Right lobe of liver (tissue), 6 donors: ENCODE measurements at regions not wholly inside any gene's neighbourhood (a gene's known extent, or its start where the extent isn't known, plus 50 kb on each side); places are given as distances from the start of the nearest gene placed in this dataset.

ENCODE experiments used
- ATAC-seq, 4 donors: fragments of 200-7000 bp; cut with Tn5 transposase; one replicate each; pipeline ENCODE4 v1.9.1; 2020; ENCODE audit warnings: mild to moderate bottlenecking in 4 of 4, moderate library complexity in 4 of 4
- DNase-seq, 3 donors: peaks; one replicate each; pipeline ENCODE4 v3.0.0-alpha.2; 2020
- H3K27ac ChIP-seq, 3 donors: fragments of 200-600 bp; one replicate each; pipeline ENCODE4 v1.8.0; 2022
- H3K27me3 ChIP-seq, 2 donors: fragments of 200-600 bp; one replicate each; pipeline ENCODE4 v1.8.0; 2022
- H3K36me3 ChIP-seq, 4 donors: fragments of 200-600 bp; sonication (generic) in 1 of 4; one replicate each; pipeline versions ENCODE4 v1.5.1 to v1.8.0; 2017 to 2022; ENCODE audit warnings: control low read depth in 1 of 4
- H3K4me1 ChIP-seq, 4 donors: fragments of 200-600 bp; sonication (generic) in 1 of 4; one replicate each; pipeline versions ENCODE4 v1.5.1 to v1.8.0; 2017 to 2022; ENCODE audit warnings: control low read depth in 1 of 4
- H3K4me3 ChIP-seq, 3 donors: fragments of 200-600 bp; one replicate each; pipeline ENCODE4 v1.8.0; 2022
- H3K9me3 ChIP-seq, 4 donors: fragments of 200-600 bp; sonication (generic) in 1 of 4; one replicate each; pipeline versions ENCODE4 v1.5.1 to v1.8.0; 2017 to 2022; ENCODE audit warnings: control low read depth in 1 of 4
- CTCF ChIP-seq, 4 donors: fragments of 200-600 bp in 3 of 4; fragments of 450-650 bp in 1 of 4; IDR thresholded peaks; one replicate each; pipeline versions ENCODE4 v1.5.1 to v1.8.0; 2016 to 2022; ENCODE audit warnings: antibody characterized with exemption in 4 of 4, mild to moderate bottlenecking in 2 of 4
- POLR2A ChIP-seq: fragments of 450-650 bp; IDR thresholded peaks from one replicate; pipeline ENCODE4 v1.6.1; 2017; ENCODE audit warnings: antibody characterized with exemption, mild to moderate bottlenecking
- WGBS: methylation state at CpG from one replicate; pipeline ENCODE4 v1.1.6; 2018; ENCODE audit warnings: low coverage, low lambda C conversion rate; ENCODE audit not compliant: insufficient coverage; ENCODE audit errors: missing lambda C conversion rate; 5-methylcytosine and 5-hydroxymethylcytosine counted together
- intact Hi-C, 2 donors: fragments of 100-400 bp; cut with DNase I; formaldehyde crosslinking; loops; one replicate each; pipeline versions ENCODE4 v1.11.2 to v1.14.1; 2022
- donor health status: DM: no; HTN: yes; CAD: no.
- donor health status: DM: no; HTN: no; CAD: no.
- donor health status: DM: no; HTN: no; CAD: no.
- donor health status: DM: no; HTN: yes; CAD: no.
- donor health status: DM: no; HTN: yes; CAD: no.

DNA sequence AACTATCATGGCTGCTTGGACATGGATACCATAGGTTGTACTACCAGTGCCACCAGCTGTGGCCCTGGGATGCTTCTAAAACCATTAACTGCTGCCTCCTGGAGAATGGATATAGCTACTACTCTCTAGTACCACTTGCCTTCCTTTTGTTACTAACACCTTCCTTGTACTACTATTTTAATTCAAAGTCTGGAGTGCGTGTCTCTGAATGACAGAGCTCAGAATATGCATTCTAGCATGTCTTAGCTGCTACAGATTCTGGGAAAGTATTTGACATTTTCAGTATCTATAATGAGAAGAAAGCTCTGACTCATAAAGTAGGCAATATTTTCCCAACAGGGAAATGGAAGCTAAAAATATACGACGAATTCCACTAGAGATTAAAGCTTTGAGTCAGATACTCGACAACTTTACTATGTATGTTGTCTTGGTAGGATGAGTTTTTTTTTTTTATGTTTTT, 112.3 kb downstream of the PFDN4 start:
- 62% methylated on average over 4 of the region's 4 CpGs for WGBS

GRCh38 chr20:54321352-54322087, 113.6 kb downstream of the PFDN4 start:
- Histone ChIP-seq H3K36me3 (no peaks in the 10 kb centered on the region), H3K9me3 (no peaks in the 10 kb centered on the region), H3K4me3 (no peak overlapping the region), H3K27me3 (no peaks in the 10 kb centered on the region), H3K4me1 (no peaks in the 10 kb centered on the region), H3K27ac (no peak overlapping the region)
- intact Hi-C loops = no loop called here
- TF ChIP-seq CTCF (IDR thresholded peaks at IDR 0.05) (no peak), POLR2A (no peak)
- DNase-seq (no peak), ATAC-seq (no peak)
- 54% methylated on average over 3 of the region's 3 CpGs for WGBS

More for the DNA sequence above, 112.3 kb downstream of the PFDN4 start:
- no peak for DNase-seq
- no peak overlapping the region for H3K4me3 ChIP-seq
- no peak for ATAC-seq
- no peaks in the 10 kb centered on the region for H3K4me1 ChIP-seq
- H3K36me3 ChIP-seq = no peaks in the 10 kb centered on the region
- no peak overlapping the region for H3K27ac ChIP-seq
- H3K27me3 ChIP-seq = no peaks in the 10 kb centered on the region
- intact Hi-C loops = no loop called here
- H3K9me3 ChIP-seq = no peaks in the 10 kb centered on the region
- TF ChIP-seq POLR2A (no peak), CTCF (IDR thresholded peaks at IDR 0.05) (no peak)

DNA sequence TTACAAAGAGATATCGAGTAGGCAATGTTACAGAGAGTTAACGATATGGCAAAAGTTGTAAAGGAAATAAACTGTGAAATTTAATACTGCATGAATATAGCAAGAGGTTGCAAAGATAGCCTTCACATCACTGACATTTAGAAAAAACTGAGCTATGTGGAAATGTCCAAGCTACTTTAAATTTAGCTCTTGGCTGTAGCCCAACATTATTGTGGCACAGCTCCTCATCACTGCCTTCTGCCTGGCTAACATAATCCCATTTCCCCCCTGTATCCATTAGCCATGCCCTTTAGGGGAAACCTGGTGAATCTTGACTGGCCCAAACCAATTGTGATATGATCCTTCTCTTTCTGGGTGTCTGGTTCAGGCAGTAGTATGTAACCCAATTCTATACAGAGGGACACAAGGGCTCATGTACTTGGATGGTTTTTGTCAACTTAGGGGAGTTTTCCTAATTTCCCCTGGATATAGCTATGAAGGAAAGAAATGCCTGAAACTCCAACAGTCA, 115.4 kb downstream of the PFDN4 start:
- no peak for DNase-seq
- Histone ChIP-seq H3K4me3 (no peak overlapping the region), H3K9me3 (no peaks in the 10 kb centered on the region), H3K27ac (no peak overlapping the region), H3K36me3 (no peaks in the 10 kb centered on the region), H3K27me3 (no peaks in the 10 kb centered on the region), H3K4me1 (no peaks in the 10 kb centered on the region)
- ATAC-seq = no peak
- 49% methylated on average over 2 of the region's 2 CpGs for WGBS
- no peak for TF ChIP-seq POLR2A
- intact Hi-C loops = no loop called here

DNA sequence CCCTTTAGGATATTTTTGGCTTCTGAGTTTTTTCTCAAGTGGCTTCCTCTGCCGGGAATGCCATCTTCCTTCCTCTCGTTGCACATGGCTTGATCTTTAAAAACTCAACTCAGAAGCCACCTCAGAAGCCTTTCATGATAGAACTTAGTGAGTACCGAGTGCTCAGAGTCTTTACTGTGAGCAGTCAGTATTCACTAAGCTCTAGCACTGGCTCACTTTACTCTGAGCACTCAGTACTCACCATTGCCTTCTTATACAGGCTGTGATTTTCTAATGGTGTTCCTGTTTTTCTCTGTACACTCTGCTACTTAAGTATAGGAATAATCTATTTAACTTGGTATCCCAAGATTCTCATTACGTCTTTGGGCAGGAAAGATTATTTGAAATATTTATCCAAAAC, 116.2 kb downstream of the PFDN4 start:
- ATAC-seq (no peak), DNase-seq (no peak)
- TF ChIP-seq POLR2A = no peak
- no peak for TF ChIP-seq CTCF (IDR thresholded peaks at IDR 0.05)
- Histone ChIP-seq H3K27me3 (no peaks in the 10 kb centered on the region), H3K9me3 (no peaks in the 10 kb centered on the region), H3K4me1 (no peaks in the 10 kb centered on the region), H3K4me3 (no peak overlapping the region), H3K36me3 (no peaks in the 10 kb centered on the region), H3K27ac (no peak overlapping the region)
- intact Hi-C loops = no loop called here
- WGBS = 33% methylated on average over 4 of the region's 4 CpGs

DNA sequence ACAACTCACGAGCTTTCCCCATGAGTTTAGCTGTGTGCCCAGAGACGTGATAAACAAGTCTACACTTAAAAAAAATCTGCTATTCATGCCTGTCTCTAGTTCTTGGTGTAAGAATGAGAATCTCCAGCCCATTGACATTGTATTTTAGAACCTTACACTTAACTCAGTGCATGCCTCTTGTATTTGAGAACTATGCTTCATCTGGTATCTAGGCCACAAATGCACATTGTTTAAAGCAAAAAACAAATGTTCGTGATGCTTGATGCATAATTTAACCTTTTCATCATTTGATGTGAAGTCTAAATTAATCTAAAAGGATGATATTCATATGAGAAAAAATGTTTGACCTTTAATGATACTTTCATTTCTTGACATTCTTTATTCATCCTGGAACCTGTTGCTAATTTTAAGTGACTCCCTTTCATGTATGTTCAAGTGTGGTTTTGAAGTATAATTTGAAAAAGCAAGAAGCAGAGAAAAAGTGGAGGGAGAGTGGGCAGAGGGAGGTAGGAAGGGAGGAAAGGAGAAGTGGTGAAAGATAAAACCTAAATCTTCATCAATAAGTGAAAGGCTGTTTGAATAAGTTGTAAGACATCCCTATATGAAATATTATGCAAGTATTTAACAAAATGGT, 116.9 kb downstream of the PFDN4 start:
- Histone ChIP-seq H3K4me3 (no peak overlapping the region), H3K36me3 (no peaks in the 10 kb centered on the region), H3K4me1 (no peaks in the 10 kb centered on the region), H3K27me3 (no peaks in the 10 kb centered on the region), H3K9me3 (no peaks in the 10 kb centered on the region), H3K27ac (no peak overlapping the region)
- intact Hi-C loops = no loop called here
- TF ChIP-seq POLR2A = no peak
- no peak for TF ChIP-seq CTCF (IDR thresholded peaks at IDR 0.05)
- 51% methylated on average over 3 of the region's 3 CpGs for WGBS
- DNase-seq (no peak), ATAC-seq (no peak)
